Transverse colon (tissue), 4 donors: ENCODE measurements at regions not wholly inside any gene's neighbourhood (a gene's known extent, or its start where the extent isn't known, plus 50 kb on each side); places are given as distances from the start of the nearest gene placed in this dataset.
"Not testable (repeated sequence)": the region's sequence is repeated elsewhere in the genome, so short reads cannot be mapped to it uniquely, and the experiment has no call there.

Source experiments
- DNase-seq: peaks from one replicate; pipeline ENCODE4 v3.0.0-alpha.2; 2019
- H3K27ac ChIP-seq, 4 donors: fragments of 200-600 bp; sonication (generic); 2 replicates each; pipeline ENCODE4 v1.5.1; 2016 to 2018; ENCODE audit warnings: inconsistent platforms in 4 of 4
- H3K27me3 ChIP-seq: fragments of 200-600 bp; sonication (generic); 2 replicates; pipeline ENCODE4 v1.5.1; 2017; ENCODE audit warnings: inconsistent platforms
- H3K36me3 ChIP-seq, 4 donors: fragments of 200-600 bp; sonication (generic); 2 replicates each; pipeline ENCODE4 v1.5.1; 2017 to 2019; ENCODE audit warnings: inconsistent platforms in 4 of 4
- H3K4me1 ChIP-seq, 4 donors: fragments of 200-600 bp; sonication (generic); 2 replicates each; pipeline ENCODE4 v1.5.1; 2017 to 2020; ENCODE audit warnings: inconsistent platforms in 4 of 4
- H3K4me3 ChIP-seq, 4 donors: fragments of 200-600 bp; sonication (generic); 1 replicate in 1 of 4; 2 replicates in 3 of 4; pipeline versions ENCODE4 v1.5.1 to v1.6.1; 2017 to 2019; ENCODE audit warnings: inconsistent platforms in 4 of 4
- H3K9me3 ChIP-seq, 2 donors: fragments of 200-600 bp; sonication (generic); 2 replicates each; pipeline ENCODE4 v1.5.1; 2017 to 2019; ENCODE audit warnings: inconsistent platforms in 2 of 2
- EP300 ChIP-seq: sonication (generic); formaldehyde crosslinking; IDR thresholded peaks from one replicate; pipeline ENCODE4 v1.6.1; 2017; ENCODE audit warnings: antibody characterized with exemption, low read depth
- POLR2A ChIP-seq: fragments of 450-650 bp; IDR thresholded peaks from one replicate; pipeline ENCODE4 v1.6.1; 2016; ENCODE audit warnings: antibody characterized with exemption, mild to moderate bottlenecking, moderate library complexity
- POLR2AphosphoS5 ChIP-seq, 3 donors: sonication (generic); formaldehyde crosslinking; IDR thresholded peaks; one replicate each; pipeline ENCODE4 v1.6.1; 2016; ENCODE audit warnings: antibody characterized with exemption in 3 of 3
- WGBS, 2 donors: methylation state at CpG; one replicate each; pipeline ENCODE4 v1.1.5; 2018; ENCODE audit warnings: low coverage in 1 of 2; 5-methylcytosine and 5-hydroxymethylcytosine counted together
- in situ Hi-C, 4 donors: fragments of 200-750 bp; cut with MboI; loops; one replicate each; pipeline versions ENCODE4 v1.15.0 to v1.15.1; 2017; ENCODE audit warnings: low sequenced_read_pairs in 3 of 4, low pct_ligation_motif_present in 1 of 4, low pct_unique_long_range_greater_than_20kb in 1 of 4
- intact Hi-C: fragments of 100-400 bp; cut with DNase I; formaldehyde crosslinking; loops from one replicate; pipeline ENCODE4 v1.15.1; 2023; ENCODE audit warnings: low total_unique reads
- TF ChIP-seq, protein P1 (sequence below), 5 experiments: fragments of 200-600 bp in 3 of 5; fragments of 450-650 bp in 2 of 5; sonication (generic) in 3 of 5; IDR thresholded peaks; 1 replicate in 2 of 5; 2 replicates in 3 of 5; pipeline ENCODE4 v1.5.1; 2016 to 2017; ENCODE audit warnings: antibody characterized with exemption in 5 of 5, inconsistent platforms in 3 of 5, mild to moderate bottlenecking in 2 of 5, moderate library complexity in 1 of 5

DNA sequence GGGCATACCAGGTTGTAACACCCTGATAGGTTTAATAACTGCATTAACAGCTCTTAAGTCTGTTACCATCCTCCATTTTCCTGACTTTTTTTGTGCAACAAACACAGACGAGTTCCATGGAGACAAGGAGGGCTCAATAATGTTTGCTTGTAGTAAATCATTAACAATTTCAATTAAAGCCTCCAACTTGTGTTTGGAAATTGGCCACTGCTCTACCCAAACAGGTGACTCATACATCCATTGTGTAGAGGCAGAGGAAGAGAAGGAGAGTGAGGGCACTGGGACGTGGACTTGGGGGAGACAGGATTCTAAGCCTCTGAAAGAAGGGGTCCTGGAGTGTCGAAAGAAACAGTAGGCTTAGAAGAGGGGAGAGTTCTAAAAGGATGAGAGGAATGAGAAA, 213.6 kb upstream of the KCNN2 start:
- H3K4me1 ChIP-seq, result no peaks in the 10 kb centered on the region
- no peaks in the 10 kb centered on the region for H3K36me3 ChIP-seq
- H3K27ac ChIP-seq, result no peak overlapping the region
- in situ Hi-C loops, result no loop called here
- H3K9me3 ChIP-seq, result no peaks in the 10 kb centered on the region
- TF ChIP-seq, protein P1, sequence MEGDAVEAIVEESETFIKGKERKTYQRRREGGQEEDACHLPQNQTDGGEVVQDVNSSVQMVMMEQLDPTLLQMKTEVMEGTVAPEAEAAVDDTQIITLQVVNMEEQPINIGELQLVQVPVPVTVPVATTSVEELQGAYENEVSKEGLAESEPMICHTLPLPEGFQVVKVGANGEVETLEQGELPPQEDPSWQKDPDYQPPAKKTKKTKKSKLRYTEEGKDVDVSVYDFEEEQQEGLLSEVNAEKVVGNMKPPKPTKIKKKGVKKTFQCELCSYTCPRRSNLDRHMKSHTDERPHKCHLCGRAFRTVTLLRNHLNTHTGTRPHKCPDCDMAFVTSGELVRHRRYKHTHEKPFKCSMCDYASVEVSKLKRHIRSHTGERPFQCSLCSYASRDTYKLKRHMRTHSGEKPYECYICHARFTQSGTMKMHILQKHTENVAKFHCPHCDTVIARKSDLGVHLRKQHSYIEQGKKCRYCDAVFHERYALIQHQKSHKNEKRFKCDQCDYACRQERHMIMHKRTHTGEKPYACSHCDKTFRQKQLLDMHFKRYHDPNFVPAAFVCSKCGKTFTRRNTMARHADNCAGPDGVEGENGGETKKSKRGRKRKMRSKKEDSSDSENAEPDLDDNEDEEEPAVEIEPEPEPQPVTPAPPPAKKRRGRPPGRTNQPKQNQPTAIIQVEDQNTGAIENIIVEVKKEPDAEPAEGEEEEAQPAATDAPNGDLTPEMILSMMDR (IDR thresholded peaks at IDR 0.05), result no peak
- TF ChIP-seq EP300 (no peak), POLR2A (no peak), POLR2AphosphoS5 (IDR thresholded peaks at IDR 0.05) (no peak)
- H3K4me3 ChIP-seq, result no peak overlapping the region
- WGBS, 2 donors, result 49 to 51% methylated on average over 3 of the region's 3 CpGs
- intact Hi-C loops, result no loop called here
- H3K27me3 ChIP-seq, result no peaks in the 10 kb centered on the region
- no peak for DNase-seq

DNA sequence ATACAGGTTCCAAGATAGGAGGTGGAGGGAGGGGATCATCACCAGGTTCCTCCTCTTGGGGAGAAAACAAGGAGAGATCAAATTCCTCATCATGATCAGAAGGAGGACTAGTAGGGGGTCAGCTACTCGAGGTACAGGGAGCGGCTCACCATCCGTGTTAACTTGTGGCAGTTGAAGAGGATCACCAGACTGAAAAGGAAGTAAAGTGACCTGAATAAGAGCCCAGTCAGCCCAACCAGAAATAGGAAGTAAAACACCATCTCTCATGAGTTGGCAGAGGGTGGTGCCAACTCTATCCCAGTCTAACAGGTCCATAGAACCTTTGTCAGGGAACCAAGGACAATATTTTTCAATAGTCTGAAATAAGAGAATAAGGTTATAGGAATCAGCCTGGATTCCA, 213.1 kb upstream of the KCNN2 start:
- 54 to 57% methylated on average over 3 of the region's 3 CpGs for WGBS, 2 donors
- H3K36me3 ChIP-seq, H3K27ac ChIP-seq, in situ Hi-C loops, H3K4me1 ChIP-seq, DNase-seq, H3K27me3 ChIP-seq, H3K9me3 ChIP-seq, intact Hi-C loops, H3K4me3 ChIP-seq: not testable (repeated sequence)

DNA sequence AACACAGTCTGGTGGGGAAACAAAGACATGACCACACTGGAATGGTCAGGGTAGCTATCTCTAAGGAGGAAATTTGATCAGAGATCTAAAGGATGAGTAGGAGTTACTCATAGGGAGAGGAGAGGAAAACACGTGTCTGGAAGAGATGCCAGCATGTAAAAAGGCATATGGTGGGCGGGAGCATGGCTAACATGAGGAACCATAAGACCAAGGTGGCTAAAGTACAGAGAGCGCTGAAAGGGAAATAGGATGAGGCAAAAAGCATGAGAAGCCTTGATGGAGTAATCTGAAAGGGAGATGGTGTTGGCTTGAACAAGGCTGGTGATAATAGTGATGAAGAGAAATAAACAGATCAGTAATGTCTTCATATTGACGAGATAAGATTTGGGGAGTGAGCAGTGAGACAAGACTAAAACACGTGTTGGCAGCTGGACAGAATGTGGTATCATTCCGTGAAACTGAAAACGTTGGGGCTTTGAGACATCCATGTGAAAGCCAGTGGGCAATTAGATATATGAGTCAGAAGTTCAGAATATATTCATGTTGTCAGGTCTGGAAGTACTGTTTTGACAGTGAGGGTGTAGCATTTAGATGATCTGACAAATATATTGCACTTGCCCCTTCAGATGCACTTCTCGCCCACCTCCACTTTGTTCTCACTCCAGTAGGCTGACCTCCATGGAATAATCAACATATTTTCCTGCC, 209.1 kb upstream of the KCNN2 start:
- Histone ChIP-seq H3K9me3 (peaks cover 0 to 5% of the 10 kb centered on the region in 2 donors), H3K4me1 (no peaks in the 10 kb centered on the region), H3K4me3 (no peak overlapping the region), H3K27me3 (no peaks in the 10 kb centered on the region), H3K27ac (no peak overlapping the region), H3K36me3 (no peaks in the 10 kb centered on the region)
- in situ Hi-C loops (no loop called here), intact Hi-C loops (no loop called here)
- 74 to 86% methylated on average over 7 to 8 of the region's 8 CpGs for WGBS, 2 donors
- DNase-seq, result no peak
- TF ChIP-seq POLR2AphosphoS5 (IDR thresholded peaks at IDR 0.05), result no peak
- TF ChIP-seq, protein P1 (IDR thresholded peaks at IDR 0.05), result no peak
- no peak for TF ChIP-seq EP300
- TF ChIP-seq POLR2A, result no peak

DNA sequence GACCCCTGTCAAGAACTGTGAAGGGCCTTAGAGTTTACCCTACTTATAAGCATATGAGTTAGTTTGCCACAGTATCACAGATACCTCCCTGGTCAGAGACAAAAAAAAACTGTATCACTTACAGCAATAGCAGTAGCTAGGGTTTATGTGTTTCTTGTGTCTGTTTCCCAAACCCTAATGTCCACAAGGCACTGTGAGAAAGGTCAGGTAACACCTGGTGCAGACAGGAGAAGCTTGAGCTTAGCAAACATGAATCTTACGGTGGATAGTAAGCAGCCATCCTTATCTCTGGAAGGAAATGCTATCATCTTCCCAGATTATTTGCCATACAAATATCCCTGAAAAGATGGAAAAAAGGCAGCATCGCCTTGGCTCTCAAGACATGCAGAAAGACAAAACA, 208.5 kb upstream of the KCNN2 start:
- Histone ChIP-seq H3K4me1 (no peaks in the 10 kb centered on the region), H3K9me3 (peaks cover 0 to 5% of the 10 kb centered on the region in 2 donors), H3K4me3 (no peak overlapping the region), H3K36me3 (no peaks in the 10 kb centered on the region), H3K27me3 (no peaks in the 10 kb centered on the region), H3K27ac (no peak overlapping the region)
- DNase-seq, result no peak
- TF ChIP-seq EP300 (no peak), POLR2A (no peak), POLR2AphosphoS5 (IDR thresholded peaks at IDR 0.05) (no peak)
- TF ChIP-seq, protein P1 (IDR thresholded peaks at IDR 0.05), result no peak
- intact Hi-C loops, result no loop called here
- 69 to 100% methylated on average over 1 to 2 of the region's 2 CpGs for WGBS, 2 donors
- in situ Hi-C loops, result no loop called here

DNA sequence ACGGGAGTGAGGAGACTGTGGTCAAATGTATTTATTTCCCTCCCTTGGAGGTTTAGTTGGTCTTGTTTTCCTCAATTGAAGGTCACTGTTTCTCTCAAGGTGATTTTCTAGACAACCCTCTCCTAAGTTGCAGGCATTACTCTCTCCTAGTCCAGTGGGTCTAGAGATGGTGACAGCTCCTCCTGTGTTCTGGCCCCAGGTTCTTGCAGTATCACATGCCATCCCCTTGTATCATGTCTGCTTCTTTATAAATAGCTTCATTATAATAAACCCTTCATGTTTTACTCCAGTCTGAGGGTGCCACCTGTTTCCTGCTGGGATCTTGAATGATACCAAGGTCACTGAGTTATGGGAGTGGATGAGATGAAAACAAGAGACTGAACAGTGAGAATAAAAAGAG, 208.0 kb upstream of the KCNN2 start:
- in situ Hi-C loops, result no loop called here
- intact Hi-C loops, result loop anchor here (1.0 kb wide), 1 partner anchor 37 kb away; no protein-coding TSS in a partner anchor
- 53 to 89% methylated on average over 1 of the region's 1 CpG for WGBS, 2 donors
- no peak overlapping the region for H3K4me3 ChIP-seq
- TF ChIP-seq POLR2AphosphoS5 (IDR thresholded peaks at IDR 0.05), result no peak
- TF ChIP-seq EP300, result no peak
- TF ChIP-seq, protein P1 (IDR thresholded peaks at IDR 0.05), result no peak
- no peak for TF ChIP-seq POLR2A
- no peaks in the 10 kb centered on the region for H3K4me1 ChIP-seq
- H3K9me3 ChIP-seq, result peaks cover 0 to 5% of the 10 kb centered on the region in 2 donors
- H3K27ac ChIP-seq, result no peak overlapping the region
- H3K36me3 ChIP-seq, result no peaks in the 10 kb centered on the region
- H3K27me3 ChIP-seq, result no peaks in the 10 kb centered on the region
- no peak for DNase-seq
